Nephron (organoid): ENCODE measurements at regions not wholly inside any gene's neighbourhood (a gene's known extent, or its start where the extent isn't known, plus 50 kb on each side); places are given as distances from the start of the nearest gene placed in this dataset.

Experiments used
- H3K27ac Mint-ChIP-seq, 3 experiments: 2 replicates each; pipeline ENCODE4 v1.8.0; 2020; ENCODE audit warnings: mixed read lengths in 3 of 3, mild to moderate bottlenecking in 2 of 3, moderate library complexity in 1 of 3
- H3K27me3 Mint-ChIP-seq: 2 replicates; pipeline ENCODE4 v1.8.0; 2021; ENCODE audit warnings: low read depth, mild to moderate bottlenecking, moderate library complexity, mixed read lengths
- H3K36me3 Mint-ChIP-seq: 2 replicates; pipeline ENCODE4 v1.8.0; 2020; ENCODE audit warnings: low read depth, mixed read lengths
- H3K4me1 Mint-ChIP-seq: 2 replicates; pipeline ENCODE4 v1.8.0; 2020; ENCODE audit warnings: mixed read lengths
- H3K4me3 Mint-ChIP-seq, 3 experiments: 2 replicates each; pipeline ENCODE4 v1.8.0; 2020; ENCODE audit warnings: mild to moderate bottlenecking in 3 of 3, mixed read lengths in 3 of 3, moderate library complexity in 2 of 3
- H3K9me3 Mint-ChIP-seq: 2 replicates; pipeline ENCODE4 v1.8.0; 2020; ENCODE audit warnings: mixed read lengths
- CTCF ChIP-seq, 3 experiments: fragments of 200-600 bp; sonication (generic); IDR thresholded peaks; one replicate each; pipeline ENCODE4 v1.5.0; 2021; ENCODE audit warnings: antibody characterized with exemption in 3 of 3; ENCODE audit not compliant: unreplicated experiment in 3 of 3

- Mint-ChIP-seq H3K36me3 (no peaks in the 10 kb centered on the region), H3K4me1 (peaks cover 16% of the 10 kb centered on the region), H3K27me3 (peaks cover 25% of the 10 kb centered on the region), H3K27ac (peak overlapping the region; percentile 57 to 72 (median 65)), H3K9me3 (no peaks in the 10 kb centered on the region), H3K4me3 (no peak overlapping the region)
- TF ChIP-seq CTCF (IDR thresholded peaks at IDR 0.05; ENCODE audit: unreplicated experiment in 3 of 3): peak; percentile 64 to 67 (median 65)
These were observed 168.1 kb upstream of the NCK2 start for GRCh38 chr2:105576440-105577241.

- TF ChIP-seq CTCF (IDR thresholded peaks at IDR 0.05; ENCODE audit: unreplicated experiment in 3 of 3): no peak
- Mint-ChIP-seq H3K9me3 (no peaks in the 10 kb centered on the region), H3K4me1 (peaks cover 16% of the 10 kb centered on the region), H3K27ac (peak overlapping the region; percentile 57 to 72 (median 65)), H3K36me3 (no peaks in the 10 kb centered on the region), H3K27me3 (peaks cover 21% of the 10 kb centered on the region), H3K4me3 (no peak overlapping the region)
These were observed 168.7 kb upstream of the NCK2 start for GRCh38 chr2:105576050-105576439.

- peaks cover 16% of the 10 kb centered on the region for H3K4me1 Mint-ChIP-seq
- TF ChIP-seq CTCF (IDR thresholded peaks at IDR 0.05; ENCODE audit: unreplicated experiment in 3 of 3): no peak
- peaks cover 21% of the 10 kb centered on the region for H3K27me3 Mint-ChIP-seq
- H3K4me3 Mint-ChIP-seq: no peak overlapping the region
- peak overlapping the region in 2 of 3 experiments; percentile 49 to 61 for H3K27ac Mint-ChIP-seq
- H3K9me3 Mint-ChIP-seq: no peaks in the 10 kb centered on the region
- H3K36me3 Mint-ChIP-seq: no peaks in the 10 kb centered on the region
These were observed 169.2 kb upstream of the NCK2 start for GRCh38 chr2:105575499-105576025.

GRCh38 chr2:105574796-105575344, 169.8 kb upstream of the NCK2 start:
- Mint-ChIP-seq H3K4me3 (no peak overlapping the region), H3K36me3 (no peaks in the 10 kb centered on the region), H3K27ac (peak overlapping the region in 1 of 3 experiments; percentile 61), H3K27me3 (peaks cover 28% of the 10 kb centered on the region), H3K4me1 (peaks cover 16% of the 10 kb centered on the region), H3K9me3 (no peaks in the 10 kb centered on the region)
- TF ChIP-seq CTCF (IDR thresholded peaks at IDR 0.05; ENCODE audit: unreplicated experiment in 3 of 3): no peak

- no peaks in the 10 kb centered on the region for H3K9me3 Mint-ChIP-seq
- TF ChIP-seq CTCF (IDR thresholded peaks at IDR 0.05; ENCODE audit: unreplicated experiment in 3 of 3): no peak
- no peak overlapping the region for H3K27ac Mint-ChIP-seq
- H3K36me3 Mint-ChIP-seq: no peaks in the 10 kb centered on the region
- H3K4me1 Mint-ChIP-seq: peaks cover 16% of the 10 kb centered on the region
- H3K4me3 Mint-ChIP-seq: no peak overlapping the region
- H3K27me3 Mint-ChIP-seq: peaks cover 28% of the 10 kb centered on the region
These were observed 170.6 kb upstream of the NCK2 start for GRCh38 chr2:105573910-105574655.
